ENCODE measurements at regions not wholly inside any gene's neighbourhood (a gene's known extent, or its start where the extent isn't known, plus 50 kb on each side); places are given as distances from the start of the nearest gene placed in this dataset.

- no peak overlapping the region for H3K4me3 ChIP-seq (ENCODE audit: low read depth, low read length)
- TF ChIP-seq, protein P1, sequence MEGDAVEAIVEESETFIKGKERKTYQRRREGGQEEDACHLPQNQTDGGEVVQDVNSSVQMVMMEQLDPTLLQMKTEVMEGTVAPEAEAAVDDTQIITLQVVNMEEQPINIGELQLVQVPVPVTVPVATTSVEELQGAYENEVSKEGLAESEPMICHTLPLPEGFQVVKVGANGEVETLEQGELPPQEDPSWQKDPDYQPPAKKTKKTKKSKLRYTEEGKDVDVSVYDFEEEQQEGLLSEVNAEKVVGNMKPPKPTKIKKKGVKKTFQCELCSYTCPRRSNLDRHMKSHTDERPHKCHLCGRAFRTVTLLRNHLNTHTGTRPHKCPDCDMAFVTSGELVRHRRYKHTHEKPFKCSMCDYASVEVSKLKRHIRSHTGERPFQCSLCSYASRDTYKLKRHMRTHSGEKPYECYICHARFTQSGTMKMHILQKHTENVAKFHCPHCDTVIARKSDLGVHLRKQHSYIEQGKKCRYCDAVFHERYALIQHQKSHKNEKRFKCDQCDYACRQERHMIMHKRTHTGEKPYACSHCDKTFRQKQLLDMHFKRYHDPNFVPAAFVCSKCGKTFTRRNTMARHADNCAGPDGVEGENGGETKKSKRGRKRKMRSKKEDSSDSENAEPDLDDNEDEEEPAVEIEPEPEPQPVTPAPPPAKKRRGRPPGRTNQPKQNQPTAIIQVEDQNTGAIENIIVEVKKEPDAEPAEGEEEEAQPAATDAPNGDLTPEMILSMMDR (IDR thresholded peaks at IDR 0.05; ENCODE audit: insufficient read depth, low read depth, low read length) = no peak
- no peak for DNase-seq (ENCODE audit: low read depth)
These were observed 70.1 kb downstream of the DNTTIP2 start for GRCh38 chr1:93808871-93809270.

- TF ChIP-seq, protein P1 (IDR thresholded peaks at IDR 0.05; ENCODE audit: insufficient read depth, low read depth, low read length) = no peak
- no peak overlapping the region for H3K4me3 ChIP-seq (ENCODE audit: low read depth, low read length)
- no peak for DNase-seq (ENCODE audit: low read depth)
These were observed 71.6 kb downstream of the DNTTIP2 start for GRCh38 chr1:93807311-93807930.

DNA sequence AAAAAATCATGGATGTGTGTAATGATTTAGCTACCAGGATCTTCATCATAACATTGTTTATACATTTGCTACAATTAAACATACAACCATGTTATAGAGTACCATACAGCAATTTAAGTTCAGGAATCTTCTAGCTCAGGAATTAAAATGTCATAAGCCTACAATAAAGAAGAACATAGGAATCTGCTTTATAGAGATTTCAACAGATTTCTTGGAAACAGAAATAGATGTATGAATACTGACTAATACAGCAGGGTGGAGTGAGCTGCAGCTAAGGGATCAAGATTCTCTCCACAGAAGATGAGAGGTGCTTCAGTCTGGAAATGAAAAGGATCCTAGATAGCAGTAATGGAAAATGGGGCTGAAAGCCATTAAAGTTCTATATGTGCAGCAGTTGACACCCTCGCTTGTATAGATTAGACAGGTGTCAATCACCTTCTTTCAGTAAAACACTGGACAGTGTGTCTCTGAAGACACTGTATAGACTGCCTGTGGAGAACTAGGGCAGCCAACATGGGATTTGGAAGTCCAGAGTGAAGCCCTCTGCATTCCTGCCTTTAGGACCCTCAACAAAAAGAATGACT is 73.9 kb downstream of the DNTTIP2 start:
- no peak overlapping the region for H3K4me3 ChIP-seq (ENCODE audit: low read depth, low read length)
- TF ChIP-seq, protein P1 (IDR thresholded peaks at IDR 0.05; ENCODE audit: insufficient read depth, low read depth, low read length) = no peak
- peak; percentile 36 for DNase-seq (ENCODE audit: low read depth)

DNA sequence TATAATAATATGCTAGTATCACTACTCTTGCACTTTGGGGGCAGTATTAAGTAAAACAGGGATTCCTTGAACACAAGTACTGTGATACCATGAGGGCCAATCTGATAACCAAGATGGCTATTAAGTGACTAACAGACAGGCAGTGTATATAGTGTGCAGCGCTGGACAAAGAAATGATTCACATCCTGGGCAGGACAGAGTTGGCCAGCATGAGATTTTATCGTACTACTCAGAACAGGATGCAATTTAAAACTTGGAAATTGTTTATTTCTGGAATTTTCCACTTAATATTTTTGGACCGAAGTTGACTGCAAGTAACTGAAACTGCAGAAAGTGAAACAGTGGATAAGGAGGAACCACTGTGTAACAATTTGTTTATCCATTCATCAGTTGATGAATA is 74.6 kb downstream of the DNTTIP2 start:
- peak; percentile 93 for DNase-seq (ENCODE audit: low read depth)
- TF ChIP-seq, protein P1 (IDR thresholded peaks at IDR 0.05; ENCODE audit: insufficient read depth, low read depth, low read length) = no peak
- H3K4me3 ChIP-seq (ENCODE audit: low read depth, low read length) = peak overlapping the region; percentile 5

GRCh38 chr1:93801471-93801870 is 77.5 kb downstream of the DNTTIP2 start:
- no peak overlapping the region for H3K4me3 ChIP-seq (ENCODE audit: low read depth, low read length)
- DNase-seq (ENCODE audit: low read depth) = peak; percentile 95
- TF ChIP-seq, protein P1 (IDR thresholded peaks at IDR 0.05; ENCODE audit: insufficient read depth, low read depth, low read length) = no peak

- no peak for DNase-seq (ENCODE audit: low read depth)
- H3K4me3 ChIP-seq (ENCODE audit: low read depth, low read length) = no peak overlapping the region
- TF ChIP-seq, protein P1 (IDR thresholded peaks at IDR 0.05; ENCODE audit: insufficient read depth, low read depth, low read length) = no peak
These were observed 78.2 kb downstream of the DNTTIP2 start for GRCh38 chr1:93800856-93801255.

- TF ChIP-seq, protein P1 (IDR thresholded peaks at IDR 0.05; ENCODE audit: insufficient read depth, low read depth, low read length) = no peak
- H3K4me3 ChIP-seq (ENCODE audit: low read depth, low read length) = no peak overlapping the region
- DNase-seq (ENCODE audit: low read depth) = peak; percentile 66
These were observed 80.7 kb downstream of the DNTTIP2 start for GRCh38 chr1:93798291-93798690.

All from fibroblast of villous mesenchyme (primary cell).